HG02759 (cell line): ENCODE measurements at regions not wholly inside any gene's neighbourhood (a gene's known extent, or its start where the extent isn't known, plus 50 kb on each side); places are given as distances from the start of the nearest gene placed in this dataset.

Experiments used
- ATAC-seq: cut with Tn5 transposase; IDR thresholded peaks from one replicate; pipeline ENCODE4 v1.9.1; 2021; ENCODE audit warnings: mild to moderate bottlenecking, moderate library complexity; ENCODE audit not compliant: unreplicated experiment

DNA sequence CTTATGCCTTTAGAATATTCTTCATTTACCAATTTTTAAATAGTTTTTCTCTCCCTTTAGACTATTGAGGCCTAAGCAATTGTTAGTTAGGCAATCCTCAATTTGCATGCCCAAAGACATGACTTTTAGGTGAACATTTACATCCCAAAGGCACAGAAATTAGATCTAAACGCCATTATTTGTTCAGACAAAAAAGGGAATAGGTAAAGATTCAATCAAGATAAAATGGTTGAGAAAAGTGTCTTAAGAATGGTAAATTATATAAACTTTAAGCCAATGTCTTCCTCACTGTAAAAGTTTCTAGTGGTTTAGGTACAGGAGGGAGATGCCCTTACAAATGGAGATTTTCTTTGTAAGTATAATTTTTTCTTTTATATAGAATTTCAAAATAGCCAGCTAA, 50.2 kb upstream of the MME start:
- no peak for ATAC-seq

DNA sequence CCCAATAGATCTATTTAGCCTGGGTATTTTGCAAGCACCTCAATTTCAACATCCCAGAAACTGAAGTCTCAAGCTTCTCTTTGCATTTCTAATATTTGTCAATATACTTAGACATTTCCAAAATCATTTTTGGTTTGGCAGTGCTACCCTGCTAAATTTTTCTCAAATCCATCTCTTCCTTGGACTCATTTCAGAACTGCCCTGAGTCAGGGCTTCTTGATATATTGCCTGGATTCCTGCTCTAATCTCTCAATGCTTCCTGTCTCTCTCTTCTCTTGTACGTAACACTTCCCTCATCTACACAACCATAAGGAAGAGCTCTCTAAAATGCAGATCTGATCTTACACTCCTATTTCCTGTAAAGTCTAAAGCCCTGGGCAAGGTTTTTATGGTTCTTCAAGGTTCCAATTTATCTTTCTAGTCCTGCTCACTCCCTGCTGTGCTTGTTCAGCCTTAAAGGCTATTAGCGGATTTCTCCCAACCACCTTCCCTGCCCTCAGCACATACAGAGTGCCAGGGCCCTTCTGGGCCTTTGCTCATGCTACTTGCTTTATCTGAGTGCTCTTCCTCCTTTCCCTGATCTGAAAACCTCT, 53.0 kb upstream of the MME start:
- ATAC-seq = no peak

DNA sequence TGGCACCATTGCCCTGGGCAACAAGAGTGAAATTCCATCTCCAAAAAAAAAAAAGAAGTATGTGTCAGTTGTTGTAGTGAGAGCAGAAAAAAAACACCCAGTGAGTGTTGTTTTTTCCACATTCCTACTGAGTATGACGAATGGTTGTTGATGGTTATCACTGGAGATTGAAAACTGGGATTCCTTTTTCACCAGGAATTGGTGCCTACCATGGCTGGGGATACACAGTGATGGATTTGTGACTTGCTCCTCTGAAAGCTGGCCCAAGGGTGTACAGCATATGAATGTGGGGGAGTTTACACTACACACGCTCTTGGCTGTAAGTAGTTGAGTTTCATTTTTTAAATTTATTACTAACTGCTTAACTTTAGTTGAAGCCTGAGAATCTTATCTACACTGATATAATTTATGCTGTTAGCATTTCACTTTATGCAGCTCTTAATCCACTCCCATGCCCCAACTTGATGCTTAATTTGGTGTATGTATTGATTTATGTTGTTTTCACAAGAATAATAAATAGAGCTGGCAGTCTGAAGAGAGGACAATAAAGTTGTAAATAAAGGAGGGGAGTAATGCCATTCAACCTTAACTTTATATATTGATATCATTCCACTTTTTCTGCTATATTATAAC, 56.0 kb upstream of the MME start:
- ATAC-seq = no peak

DNA sequence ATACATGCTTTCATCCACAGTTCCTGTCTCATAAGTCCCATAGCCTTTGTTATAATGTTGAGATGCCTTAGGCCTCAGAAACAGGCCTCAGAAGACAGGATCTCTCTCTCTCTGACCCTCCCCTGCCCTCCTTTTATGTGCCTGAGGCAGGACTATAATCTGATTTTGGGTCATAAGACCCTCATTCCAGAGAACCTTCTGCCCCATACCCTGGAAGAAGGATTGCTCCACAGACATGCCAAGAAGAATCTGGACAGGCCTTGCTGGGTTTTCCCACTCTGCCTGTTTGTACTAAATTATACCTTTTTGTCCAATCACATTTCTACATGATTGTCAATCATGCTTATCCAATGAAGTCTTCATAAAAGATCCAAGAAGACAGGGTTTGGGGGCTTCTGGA, 57.2 kb upstream of the MME start:
- ATAC-seq = no peak

DNA sequence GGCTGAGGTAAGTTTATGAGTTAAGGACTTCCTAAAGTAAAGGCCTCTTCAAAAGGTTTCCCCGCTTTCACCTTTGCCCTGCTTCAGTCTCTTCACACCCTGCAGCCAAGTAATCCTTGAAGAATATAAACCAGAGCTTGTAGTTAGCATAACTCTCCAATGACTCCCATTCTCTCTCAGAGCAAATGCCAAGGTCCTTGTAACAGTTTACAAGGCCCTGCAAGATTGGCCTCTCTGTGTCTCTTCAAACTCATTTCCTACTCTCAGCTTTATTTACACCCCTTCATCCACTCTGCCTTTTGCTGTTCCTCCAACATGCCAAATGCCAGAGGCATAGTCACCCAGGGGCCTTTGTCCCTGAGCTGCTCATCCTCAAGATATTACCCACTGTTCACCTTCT, 60.5 kb upstream of the MME start:
- no peak for ATAC-seq

DNA sequence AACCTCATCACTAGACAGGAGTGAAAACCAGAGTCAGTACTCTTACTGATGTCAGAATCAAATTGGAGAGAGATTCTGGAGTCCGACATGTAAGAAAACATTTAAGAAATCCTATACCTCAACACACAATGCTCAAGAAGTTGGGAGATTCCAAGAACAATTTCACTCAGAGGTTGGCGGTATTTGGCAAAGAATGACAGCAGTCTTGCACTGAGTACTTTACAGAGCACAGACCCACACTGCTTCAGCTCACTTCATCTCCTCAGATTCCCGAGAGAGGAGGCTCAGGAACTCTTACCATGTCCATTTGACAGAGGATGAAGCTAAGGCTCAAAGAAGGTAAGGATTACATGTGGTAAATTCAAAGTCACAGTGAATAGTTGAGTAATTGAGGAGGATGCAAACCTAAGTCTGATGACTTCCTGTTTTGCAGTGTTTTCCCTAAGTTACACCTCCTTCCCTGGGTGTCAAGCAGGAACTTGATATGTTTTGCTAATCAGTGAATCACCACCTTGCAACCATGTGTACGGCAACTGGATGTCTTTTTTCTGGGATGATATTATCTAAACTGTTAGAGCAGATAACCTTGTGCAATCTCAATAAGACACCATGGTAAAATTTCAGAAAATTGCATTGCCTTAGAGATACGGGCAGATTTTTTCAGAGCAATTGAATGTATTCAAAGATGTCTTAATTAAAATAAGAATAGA, 61.3 kb upstream of the MME start:
- no peak for ATAC-seq

DNA sequence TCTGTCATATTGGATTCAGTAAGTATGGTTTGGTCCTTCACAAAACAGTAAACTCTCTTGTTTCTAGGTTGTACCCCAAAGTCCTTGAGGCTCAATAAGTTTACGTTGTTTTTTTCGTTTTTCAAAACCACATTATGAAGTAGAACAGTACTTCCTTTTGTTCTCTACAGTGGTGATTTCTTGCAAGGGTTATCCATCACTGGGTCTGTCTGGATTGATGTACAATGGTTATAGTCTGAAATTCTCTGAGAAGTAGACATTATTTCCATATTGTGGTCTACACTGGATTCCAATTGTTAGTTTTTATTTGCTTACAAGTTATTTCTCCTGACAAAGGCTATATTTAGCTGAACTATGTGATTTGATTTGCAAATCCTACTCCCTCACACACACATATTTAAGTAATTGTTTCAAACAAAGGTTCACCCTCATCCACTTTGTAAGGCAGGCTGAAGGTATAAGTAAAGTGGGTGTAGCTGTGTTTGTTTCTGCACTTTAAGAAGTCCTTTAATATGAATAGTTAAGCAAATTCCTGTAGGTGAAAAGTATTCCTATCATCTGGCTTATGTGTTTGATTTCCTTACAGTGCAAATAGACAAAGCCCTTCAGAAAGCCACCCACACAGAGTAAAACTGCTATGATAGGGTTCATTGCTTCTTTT, 64.2 kb upstream of the MME start:
- ATAC-seq = no peak

DNA sequence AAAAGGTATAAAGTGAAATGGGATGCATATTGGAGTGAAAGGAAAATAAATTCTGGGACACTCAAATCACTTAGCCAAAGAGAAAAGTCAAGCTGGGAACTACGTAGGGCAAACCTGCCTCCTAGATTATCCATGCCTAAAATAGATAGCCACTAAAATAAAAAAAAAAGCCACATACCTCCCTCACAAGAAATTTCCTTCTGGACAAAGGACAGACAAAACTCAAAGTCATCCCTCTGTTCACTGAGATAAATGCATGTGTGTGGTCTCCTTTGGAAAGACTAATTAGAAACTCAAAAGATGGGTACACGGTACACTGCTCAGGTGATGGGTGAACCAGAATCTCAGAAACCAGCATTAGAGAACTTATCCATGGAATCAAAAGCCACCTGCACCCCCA, 65.2 kb upstream of the MME start:
- ATAC-seq = no peak

DNA sequence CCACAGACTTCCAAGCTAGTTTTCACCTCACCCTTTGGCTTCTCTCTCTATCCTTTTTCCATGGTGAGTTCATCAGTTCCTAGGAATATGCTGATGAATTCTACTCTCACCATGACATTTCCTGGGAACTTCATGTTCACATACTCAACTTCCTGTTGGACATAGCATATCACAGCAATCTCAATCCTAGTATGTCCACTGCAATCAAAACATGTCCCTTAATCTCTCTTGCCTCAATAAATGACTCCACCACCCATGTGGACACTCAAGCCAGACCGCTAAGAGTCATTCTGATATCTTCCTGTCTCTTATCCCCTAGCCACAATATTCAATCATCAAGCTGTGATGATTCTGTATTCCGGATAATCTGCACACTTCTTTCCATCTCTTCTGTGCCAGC, 66.7 kb upstream of the MME start:
- no peak for ATAC-seq

DNA sequence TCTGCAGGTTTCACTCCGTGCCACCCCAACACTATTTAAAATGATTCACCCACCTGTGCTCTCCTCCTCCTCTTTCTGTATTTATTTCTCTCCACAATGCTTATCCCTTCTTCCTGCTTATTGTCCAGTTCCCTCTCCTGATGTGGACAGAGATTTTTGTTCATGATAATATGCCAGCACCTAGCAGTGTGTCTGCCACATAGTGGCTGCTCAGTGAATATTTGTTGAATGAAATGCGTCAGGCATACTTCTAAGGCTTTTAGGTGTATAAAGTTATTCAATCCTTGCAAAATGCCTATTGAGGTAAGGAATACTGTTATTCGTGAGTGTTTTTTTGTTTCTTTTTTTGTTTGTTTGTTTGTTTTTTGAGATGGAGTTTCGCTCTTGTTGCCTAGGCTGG, 67.5 kb upstream of the MME start:
- no peak for ATAC-seq

DNA sequence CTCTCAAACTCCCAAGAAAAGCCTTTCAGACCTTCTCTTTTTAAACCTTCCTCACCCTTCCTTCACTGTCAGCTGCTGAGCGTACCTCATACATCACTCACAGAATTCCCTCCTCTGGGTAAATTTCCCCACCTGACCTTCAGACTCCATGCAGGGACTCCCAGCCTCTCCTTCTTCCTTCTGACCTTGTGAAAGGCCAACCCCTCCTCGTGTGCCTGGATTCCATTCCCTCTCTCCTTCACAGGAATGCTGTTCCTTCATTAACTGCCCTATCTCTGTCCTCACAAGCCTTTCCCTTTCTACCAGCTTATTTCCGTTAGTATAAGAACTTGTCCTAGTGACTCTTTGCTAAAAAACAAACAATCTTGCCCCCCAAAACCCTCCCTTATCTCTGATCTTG, 69.7 kb upstream of the MME start:
- no peak for ATAC-seq

DNA sequence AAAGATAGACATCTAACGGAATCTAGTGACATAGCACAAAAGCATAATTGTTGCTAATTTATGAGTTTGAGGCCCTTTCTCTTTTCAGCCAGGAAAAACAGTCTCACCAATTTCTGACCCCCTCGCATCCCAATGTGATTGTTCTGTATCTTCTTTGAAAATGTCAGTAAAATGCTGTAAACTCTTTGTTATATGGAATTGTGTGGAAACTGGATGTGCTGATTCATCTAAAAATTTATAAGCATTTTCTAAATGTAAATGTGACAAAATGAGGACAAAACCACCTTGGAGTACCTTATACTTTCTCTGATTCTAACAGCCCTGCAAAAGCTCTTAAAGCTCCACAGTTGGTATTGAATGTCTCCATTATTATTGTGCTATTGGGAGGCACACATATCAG, 70.9 kb upstream of the MME start:
- no peak for ATAC-seq

DNA sequence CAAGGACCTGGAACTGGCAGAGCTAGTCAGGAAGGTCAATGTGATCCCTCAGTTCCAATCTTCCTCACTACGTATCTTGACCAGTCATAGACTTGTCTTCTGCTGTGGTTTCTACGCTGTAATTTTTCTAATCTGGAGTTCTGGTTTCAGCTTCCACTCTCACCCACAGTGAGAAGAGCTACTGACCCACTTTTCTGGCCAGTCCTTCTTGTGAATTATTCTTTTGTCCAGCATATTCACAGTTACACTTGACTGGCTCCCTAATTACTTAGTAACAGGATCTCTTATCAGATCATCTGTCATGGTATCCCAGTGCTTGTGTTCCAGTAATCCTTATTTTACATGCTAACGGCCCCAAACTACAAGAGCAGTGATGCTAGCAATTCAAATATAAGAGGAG, 72.4 kb upstream of the MME start:
- ATAC-seq = no peak

DNA sequence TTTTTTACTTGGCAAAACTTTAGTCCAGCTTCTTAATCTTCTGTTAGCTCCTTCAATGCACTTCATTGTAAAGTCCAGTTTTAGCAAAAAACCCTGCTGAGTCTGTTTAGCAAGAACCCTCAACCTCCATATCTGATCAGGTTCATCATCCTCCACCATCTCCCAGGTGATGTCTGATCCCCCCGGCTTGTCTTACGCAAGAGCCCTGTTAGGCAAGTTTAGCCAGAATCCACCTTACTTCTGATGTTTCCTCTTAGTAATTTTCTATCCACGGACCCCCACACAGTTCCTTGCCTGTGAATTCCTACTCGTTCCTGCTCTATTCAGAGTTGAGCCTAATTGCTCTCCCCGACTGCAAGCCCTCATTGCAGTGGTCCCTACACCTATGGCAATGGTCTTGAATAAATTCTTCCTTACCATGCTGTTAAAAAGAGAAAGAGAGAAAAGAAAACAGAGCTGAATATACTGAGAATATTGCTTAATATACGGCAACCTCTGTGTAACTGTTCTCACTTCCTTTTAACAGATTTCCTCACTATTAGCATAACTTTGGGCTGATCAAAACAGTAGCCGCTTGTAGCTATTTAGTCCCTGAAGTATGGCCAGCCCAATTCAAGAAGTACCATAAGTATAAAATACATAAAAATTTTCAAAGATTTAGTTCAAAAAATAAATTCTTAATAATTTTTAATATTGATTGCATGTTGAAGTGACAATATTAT, 78.7 kb upstream of the MME start:
- no peak for ATAC-seq

DNA sequence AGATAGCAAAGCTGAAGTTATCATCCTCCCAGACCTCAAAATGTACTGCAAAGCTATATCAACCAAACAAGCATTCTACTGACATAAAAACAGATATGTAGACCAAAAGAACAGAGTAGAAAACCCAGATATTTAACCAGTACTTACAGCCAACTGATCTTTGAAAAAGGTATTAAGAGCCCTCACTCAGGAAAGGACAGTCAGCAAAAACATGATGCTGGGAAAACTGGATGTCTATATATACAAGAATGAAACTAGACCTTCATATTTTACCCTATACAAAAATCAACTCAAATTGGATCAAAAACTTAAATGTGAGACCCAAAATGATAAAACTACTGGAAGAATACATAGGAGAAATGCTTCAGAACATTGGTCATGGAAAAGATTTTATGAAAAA, 87.5 kb upstream of the MME start:
- no peak for ATAC-seq

DNA sequence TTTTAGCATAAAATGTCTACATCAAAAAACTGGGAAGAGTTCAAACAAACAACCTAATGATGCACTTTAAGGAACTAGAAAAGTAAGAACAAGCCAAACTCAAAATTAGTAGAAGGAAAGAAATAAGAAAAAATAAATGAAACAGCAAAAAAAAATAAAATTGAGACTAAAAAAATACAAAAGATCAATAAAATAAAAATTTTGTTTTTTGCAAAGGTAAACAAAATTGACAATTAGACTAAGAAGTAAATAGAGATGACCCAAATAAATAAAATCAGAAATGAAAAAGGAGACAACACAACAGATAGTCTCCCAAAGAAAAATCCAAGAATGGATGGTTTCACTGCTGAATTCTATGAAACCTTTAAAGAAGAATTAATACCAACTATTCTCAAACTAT, 89.6 kb upstream of the MME start:
- no peak for ATAC-seq

DNA sequence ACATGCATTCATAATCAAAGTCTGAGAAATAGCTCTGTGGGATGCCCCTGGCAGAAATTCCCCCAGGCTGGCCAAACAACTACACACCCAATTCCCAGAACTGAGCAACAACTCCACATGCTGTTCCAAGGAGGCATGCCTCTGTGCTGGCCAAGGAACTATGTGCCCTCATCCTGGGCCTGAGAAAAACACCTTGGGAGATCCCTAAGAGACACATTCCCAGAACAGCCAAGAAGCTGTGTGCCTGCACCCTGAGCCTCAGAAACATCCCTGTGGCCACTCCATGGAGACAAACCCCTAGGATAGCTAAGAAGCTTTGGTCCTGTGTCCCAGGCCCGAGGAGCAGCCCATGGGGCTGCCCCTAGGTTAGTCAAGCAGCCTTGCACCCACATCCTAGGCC, 92.3 kb upstream of the MME start:
- no peak for ATAC-seq

DNA sequence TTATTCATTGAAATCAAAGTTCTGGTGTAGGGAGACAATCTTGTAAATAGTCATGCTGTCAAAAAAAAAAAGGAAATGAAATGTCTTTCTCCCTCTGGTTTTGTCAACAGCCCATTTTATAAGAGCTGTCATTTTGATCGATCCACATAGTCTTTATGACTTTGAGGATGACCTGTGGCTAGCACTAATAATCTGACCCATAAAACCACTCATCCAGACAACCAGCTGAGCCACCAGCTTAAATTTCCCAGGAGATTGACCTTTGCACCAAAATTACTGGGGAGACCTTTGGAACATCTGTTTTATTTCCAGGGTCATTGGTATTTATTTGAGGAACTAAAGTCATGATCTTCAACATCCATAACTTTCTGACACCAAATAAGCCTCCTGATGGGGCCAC, 98.5 kb upstream of the MME start:
- ATAC-seq = no peak

DNA sequence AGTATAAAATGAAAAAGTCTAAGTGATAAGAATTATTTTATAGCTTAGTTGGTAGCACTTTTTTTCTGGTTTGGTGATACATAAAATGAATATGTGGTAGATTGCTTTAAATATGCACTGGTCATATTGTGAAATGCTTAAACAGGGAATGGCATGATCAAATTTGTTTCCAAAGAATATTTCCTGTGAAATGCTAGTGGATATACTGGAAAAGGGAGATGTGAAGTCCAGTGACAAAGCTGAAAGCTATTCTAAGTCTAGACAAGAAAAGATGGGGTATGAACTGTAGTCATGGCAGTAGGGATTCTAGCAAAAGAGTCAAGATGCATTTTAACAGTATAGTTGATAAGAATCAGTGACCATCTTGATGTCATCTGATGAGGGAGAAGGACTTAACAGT, 98.9 kb upstream of the MME start:
- ATAC-seq = no peak

DNA sequence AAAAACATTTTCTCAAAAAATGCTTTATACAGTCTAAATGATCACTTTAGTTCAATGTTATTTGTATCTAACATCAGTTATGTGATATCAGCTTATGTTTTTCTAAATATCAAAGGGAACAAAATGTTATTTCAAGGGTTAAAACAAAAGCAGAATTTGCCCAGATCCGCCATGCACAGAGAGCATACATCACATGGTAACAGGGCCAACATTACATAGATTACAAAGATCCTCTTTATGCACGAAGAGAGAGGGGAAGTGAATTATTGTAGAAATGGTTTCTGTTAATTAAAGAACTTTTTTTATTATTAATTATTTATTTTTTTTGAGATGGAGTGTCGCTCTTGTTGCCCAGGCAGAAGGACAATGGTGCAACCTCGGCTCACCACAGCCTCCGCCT, 100.8 kb upstream of the MME start:
- no peak for ATAC-seq

DNA sequence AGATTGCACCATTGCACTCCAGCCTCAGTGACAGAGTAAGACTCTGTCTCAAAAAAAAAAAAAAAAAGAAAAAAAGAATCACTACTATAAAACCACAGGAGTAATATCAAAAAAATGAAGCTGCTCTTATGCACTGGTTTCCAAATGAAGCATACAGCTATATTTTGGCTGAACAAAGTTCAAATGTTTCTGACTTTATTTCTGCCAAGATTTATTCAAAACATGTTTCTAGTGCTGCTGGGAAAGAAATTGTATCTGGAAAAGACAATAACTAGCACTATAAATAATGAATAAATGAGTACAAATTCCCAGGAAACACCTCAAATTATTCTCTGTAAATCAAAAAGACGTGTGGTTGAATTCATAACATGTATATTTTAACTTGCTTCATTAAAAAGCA, 102.5 kb upstream of the MME start:
- ATAC-seq = no peak
